NCI-H1092 treated with DMSO at 0.1 percent for 48 hours (cell line): ENCODE measurements at regions not wholly inside any gene's neighbourhood (a gene's known extent, or its start where the extent isn't known, plus 50 kb on each side); places are given as distances from the start of the nearest gene placed in this dataset.
A peak's percentile ranks its signal among the peaks of the same experiment; 100 is the strongest.

Experiments used
- DNase-seq: peaks from one replicate; lab custom pipeline; 2025; lab: John Stamatoyannopoulos, UW

- no peak for DNase-seq
These were observed 301.4 kb upstream of the TNP1 start for GRCh38 chr2:217160978-217161973.

- DNase-seq, result no peak
These were observed 300.4 kb upstream of the TNP1 start for GRCh38 chr2:217160103-217160743.

- DNase-seq, result no peak
These were observed 299.1 kb upstream of the TNP1 start for GRCh38 chr2:217158928-217159327.

GRCh38 chr2:217157581-217157980 is 297.7 kb upstream of the TNP1 start:
- DNase-seq, result no peak

- DNase-seq, result no peak
These were observed 296.9 kb upstream of the TNP1 start for GRCh38 chr2:217156801-217157200.

- DNase-seq, result no peak
These were observed 295.1 kb upstream of the TNP1 start for GRCh38 chr2:217154923-217155322.

GRCh38 chr2:217153510-217153909 is 293.6 kb upstream of the TNP1 start:
- no peak for DNase-seq

- no peak for DNase-seq
These were observed 293.0 kb upstream of the TNP1 start for GRCh38 chr2:217152831-217153230.

GRCh38 chr2:217151509-217152206 is 291.8 kb upstream of the TNP1 start:
- DNase-seq, result no peak

- DNase-seq, result no peak
These were observed 290.4 kb upstream of the TNP1 start for GRCh38 chr2:217150236-217150635.

- no peak for DNase-seq
These were observed 289.3 kb upstream of the TNP1 start for GRCh38 chr2:217149087-217149660.

GRCh38 chr2:217147818-217148217 is 288.0 kb upstream of the TNP1 start:
- no peak for DNase-seq

GRCh38 chr2:217146956-217147355 is 287.1 kb upstream of the TNP1 start:
- no peak for DNase-seq

GRCh38 chr2:217142649-217143266 is 282.9 kb upstream of the TNP1 start:
- no peak for DNase-seq

- DNase-seq, result no peak
These were observed 278.4 kb upstream of the TNP1 start for GRCh38 chr2:217138284-217138683.

GRCh38 chr2:217127744-217128143 is 267.9 kb upstream of the TNP1 start:
- DNase-seq, result peak; percentile 31

GRCh38 chr2:217125014-217125413 is 265.1 kb upstream of the TNP1 start:
- DNase-seq, result no peak

GRCh38 chr2:217124050-217124449 is 264.2 kb upstream of the TNP1 start:
- DNase-seq, result no peak

- DNase-seq, result no peak
These were observed 261.7 kb upstream of the TNP1 start for GRCh38 chr2:217121565-217121964.

GRCh38 chr2:217120429-217120828 is 260.6 kb upstream of the TNP1 start:
- DNase-seq, result no peak

GRCh38 chr2:217118559-217119284 is 258.9 kb upstream of the TNP1 start:
- DNase-seq, result no peak
